CMK (cell line): ENCODE measurements at regions not wholly inside any gene's neighbourhood (a gene's known extent, or its start where the extent isn't known, plus 50 kb on each side); places are given as distances from the start of the nearest gene placed in this dataset.
"Not testable (repeated sequence)": the region's sequence is repeated elsewhere in the genome, so short reads cannot be mapped to it uniquely, and the experiment has no call there.

Source experiments
- DNase-seq: peaks from one replicate; pipeline ENCODE4 v3.0.0-alpha.2; 2010; ENCODE audit warnings: low read depth

DNA sequence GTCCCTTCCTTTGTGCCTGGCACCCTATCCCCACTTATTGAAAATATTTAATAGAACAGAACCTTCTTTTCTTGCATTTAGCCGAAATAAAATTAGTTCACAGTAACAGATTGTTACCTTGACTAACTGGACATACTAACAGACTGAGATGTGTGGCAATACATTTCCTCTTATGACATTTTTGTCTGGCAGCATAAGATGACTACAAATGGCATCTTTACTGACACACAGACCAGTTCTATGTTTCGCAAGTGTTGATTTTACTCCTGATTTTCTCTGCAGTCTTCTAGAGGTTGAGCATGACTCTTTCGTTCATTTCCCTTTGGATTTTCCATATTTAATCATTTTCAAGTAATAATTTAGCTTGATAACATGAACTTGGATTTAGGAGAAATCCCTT lies 474.6 kb downstream of the CBLN4 start:
- no peak for DNase-seq

DNA sequence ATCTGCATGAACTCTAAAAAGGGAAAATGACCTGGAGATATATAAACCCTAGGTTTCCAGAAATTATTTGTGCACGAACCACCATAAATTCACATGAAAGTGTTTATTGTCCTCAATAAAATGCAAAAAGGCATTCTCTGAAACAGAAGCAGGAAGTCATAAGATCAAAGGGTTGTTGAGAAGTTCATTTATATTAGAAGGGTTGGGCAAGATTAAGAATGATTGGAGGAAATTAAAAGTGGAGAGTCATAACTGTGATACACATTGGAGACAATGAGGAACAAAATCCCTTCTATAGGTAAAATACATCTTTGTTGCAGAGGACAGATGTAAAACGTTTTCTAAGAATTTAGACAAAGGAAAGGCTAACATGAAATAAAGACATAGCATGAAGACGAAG lies 476.8 kb downstream of the CBLN4 start:
- DNase-seq: no peak

DNA sequence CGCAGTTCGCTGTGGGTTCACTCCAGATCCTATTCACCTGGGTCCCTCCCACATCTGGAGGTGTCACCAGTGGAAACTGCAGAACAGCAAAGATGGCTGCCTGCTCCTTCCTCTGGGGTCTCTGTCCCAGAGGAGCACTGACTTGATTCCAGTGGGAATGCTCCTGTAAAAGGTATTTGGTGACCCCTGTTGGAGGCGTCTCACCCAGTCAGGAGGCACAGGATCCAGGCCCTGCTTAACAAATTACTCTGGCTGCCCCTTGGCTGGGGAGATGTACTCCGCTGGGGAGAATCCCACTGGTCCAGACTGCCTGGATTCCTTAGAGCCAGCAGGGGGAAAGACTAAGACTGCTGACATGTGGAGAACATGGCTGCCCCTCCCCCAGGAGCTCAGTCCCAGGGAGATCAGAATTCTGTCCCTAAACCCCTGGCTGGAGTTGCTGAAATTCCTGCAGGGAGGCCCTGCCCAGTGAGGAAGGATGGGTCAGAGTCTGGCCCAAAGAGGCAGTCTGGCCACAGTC lies 483.0 kb downstream of the CBLN4 start:
- no peak for DNase-seq

DNA sequence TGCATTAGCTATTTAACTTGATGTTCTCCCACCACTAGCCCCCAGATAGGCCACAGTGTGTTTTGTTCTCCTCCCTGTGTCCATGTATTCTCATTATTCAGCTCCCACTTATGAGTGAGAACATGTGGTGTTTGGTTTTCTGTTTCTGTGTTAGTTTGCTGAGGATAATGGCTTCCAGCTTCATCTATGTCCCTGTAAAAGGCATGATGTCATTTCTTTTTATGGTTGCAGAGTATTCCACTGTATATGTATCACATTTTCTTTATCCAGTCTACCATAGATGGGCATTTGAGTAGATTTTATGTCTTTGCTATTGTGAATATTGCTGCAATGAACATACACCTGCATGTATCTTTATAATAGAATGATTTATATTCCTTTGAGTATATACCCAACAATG lies 487.7 kb downstream of the CBLN4 start:
- DNase-seq: not testable (repeated sequence)

DNA sequence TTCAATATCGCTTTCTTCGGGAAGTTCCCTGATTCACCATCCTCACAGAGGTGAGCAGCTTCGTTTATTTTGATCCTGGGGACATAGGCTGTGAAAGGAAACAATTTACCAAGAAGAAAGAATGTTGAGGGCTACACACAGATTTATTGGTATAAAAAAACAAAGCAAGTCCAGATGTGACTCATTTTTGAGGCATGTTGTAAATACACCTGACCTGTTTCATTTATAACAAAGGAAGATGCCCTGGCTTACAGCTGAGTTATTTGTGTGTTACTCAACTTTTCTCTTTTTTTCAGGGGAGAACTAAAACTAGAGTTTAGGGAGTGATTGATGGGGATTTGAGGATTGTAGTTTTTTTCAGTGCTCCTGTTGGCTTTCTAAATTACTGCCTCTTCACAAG lies 489.5 kb downstream of the CBLN4 start:
- no peak for DNase-seq

DNA sequence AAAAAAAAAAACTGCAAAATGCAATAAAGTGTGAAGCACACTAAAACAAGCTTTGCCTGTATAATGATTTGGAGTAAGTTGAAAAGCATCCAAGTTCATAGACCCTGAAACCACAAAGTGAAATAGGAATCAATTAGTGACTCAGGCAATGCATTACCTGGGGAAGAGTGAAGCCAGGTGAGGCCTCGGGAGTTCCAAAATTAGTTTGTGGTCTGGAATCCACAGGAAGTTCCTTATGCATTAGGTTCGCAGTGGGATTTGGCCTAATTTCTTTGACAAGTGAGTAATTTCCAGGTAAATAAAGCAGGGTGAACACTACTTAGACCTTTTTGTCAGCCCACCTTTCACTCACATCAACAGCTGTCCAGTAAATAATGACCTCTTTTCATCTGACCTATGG lies 490.8 kb downstream of the CBLN4 start:
- no peak for DNase-seq

DNA sequence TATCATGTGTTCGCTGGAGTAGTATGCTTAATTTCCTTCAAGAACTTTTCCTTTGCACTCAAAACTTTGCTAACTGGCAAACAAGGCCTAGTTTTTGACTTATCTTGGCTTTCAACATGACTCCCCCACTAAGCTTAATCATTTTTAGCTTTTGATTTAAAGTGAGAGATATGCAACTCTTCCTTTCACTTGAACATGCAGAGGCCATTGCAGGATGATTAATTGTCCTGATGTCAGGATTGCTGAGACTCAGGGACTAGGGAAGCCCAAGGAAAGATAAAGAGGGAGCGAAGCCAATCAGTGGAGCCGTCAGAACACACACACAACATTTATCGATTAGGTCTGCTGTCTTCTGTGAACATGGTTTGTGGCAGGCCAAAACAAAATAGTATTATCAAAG lies 491.4 kb downstream of the CBLN4 start:
- DNase-seq: no peak

DNA sequence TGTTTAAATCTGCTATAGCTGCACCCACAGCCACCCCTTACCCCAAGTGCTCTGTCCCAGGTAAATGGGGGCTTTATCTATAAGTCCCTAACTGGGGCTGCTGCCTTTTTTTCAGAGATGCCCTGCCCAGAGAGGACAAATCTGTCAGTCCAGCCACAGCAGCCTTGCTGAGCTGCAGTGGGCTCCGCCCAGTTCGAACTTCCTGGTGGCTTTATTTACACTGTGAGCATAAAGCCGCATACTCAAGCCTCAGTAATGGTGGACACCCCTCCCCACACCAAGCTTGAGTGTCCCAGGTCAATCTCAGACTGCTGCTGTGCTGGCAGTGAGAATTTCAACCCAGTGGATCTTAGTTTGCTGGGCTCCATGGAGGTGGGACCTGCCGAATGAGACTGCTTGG lies 505.2 kb downstream of the CBLN4 start:
- no peak for DNase-seq

DNA sequence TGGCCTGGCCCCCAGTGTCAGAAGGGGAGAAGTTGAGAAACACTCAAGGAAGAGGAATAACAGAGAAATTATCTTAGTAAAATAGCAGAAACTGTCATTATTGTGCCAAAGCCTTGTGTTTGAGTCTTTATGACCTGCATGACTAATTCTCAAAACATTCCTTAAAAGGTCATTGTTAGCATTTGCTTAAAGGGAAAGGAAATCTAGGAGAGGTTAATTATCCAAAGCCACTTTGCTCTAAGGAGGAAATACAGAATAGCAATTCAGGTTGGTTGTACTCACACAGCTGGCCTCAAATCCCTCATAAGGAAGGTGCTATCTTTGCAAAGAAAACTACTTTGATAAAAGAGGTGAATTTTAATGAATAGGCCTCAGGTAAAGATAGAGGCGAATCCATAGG lies 516.7 kb downstream of the CBLN4 start:
- DNase-seq: no peak

DNA sequence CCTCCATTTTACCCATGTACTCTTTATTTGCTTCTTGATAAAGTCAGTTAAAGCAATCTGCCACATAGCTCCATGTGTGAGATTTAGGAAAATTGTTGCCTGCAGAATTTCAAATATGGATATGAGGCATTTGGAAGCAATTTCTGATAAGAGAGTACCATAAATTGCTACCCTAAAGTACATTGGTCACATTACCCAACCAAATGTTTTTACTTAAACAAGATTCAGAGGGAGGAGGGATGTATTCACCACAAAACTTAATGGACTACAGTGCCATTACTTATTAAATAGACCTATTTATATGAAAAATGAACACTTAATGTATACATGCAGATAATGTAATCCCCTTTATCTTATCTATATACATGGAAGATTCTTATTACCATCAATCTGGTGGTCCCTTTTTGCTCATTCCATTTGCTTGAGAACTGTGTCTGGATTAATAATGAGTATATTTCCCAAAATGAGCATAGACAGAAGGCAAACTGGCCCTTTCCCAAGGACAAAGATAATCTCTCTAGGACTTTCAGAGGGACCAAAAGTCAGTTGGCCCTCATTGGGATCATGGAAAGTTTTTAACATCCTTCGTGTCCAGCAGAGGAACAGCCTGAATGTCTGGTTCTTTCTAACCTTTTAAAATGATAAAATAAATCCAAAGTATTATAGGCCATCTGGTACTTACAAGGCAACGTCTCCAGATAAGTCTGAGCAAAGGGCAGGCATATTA lies 526.4 kb downstream of the CBLN4 start:
- DNase-seq: no peak

DNA sequence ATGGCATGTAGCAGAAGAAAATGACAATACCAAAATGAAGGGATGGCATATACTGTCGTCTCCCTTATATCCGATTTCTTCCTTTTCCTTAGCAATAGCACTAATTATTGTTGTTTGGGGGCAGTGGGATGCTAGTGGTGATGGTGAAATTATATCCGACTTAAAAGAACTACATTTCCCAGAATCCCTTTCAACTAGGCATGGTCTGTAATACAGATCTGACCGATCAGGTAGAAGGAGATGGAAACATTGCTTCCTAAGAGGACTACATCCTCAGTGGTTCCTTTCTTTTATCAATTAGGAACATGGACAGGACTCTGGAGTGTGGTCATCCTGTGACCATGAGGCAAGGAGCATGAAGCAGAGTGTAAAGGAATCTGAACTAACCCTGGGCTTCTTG lies 532.6 kb downstream of the CBLN4 start:
- no peak for DNase-seq

DNA sequence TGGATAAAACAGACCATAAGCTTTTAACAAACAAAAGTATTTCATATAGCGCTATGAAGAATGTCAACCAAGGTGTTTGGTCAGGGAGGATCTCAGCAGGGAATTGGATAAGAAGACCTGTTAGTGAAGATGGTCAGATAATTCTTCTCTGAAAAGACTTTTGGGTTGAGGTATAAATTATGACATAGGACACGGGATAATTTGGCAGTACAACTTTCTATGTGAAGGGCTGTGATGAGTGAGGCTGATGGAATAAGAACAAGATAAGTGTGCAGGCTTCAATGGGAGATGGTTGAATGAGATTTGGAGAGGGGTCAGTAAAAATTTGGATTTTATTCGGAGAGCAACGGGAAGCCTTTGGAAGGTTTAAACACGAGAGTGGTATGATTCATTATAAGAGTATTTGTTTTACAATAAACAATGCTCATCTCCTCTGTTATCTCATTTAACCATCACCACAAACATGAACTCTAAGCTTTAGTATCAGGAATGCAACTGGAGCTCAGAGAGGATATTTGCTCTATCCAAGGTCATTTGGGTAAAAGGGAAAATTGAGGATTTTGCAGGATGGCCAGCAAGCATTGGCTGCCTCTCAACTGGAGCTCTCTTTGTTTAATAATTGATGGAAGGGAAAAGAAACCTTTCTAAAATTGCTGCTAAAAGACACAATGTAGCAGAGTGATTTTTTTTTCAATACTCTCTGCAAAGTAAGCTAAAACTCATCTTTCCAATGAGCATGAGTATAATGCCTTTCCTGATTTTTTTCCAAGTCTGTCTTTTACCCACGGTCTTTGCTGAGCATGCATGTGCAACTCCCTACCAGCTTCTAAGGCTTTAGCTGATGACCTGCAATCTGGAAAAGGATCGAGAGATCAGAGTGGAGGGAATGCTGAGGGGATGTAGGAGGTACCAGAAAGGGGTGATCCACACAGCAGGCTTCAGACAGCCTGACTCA lies 534.0 kb downstream of the CBLN4 start:
- DNase-seq: no peak

DNA sequence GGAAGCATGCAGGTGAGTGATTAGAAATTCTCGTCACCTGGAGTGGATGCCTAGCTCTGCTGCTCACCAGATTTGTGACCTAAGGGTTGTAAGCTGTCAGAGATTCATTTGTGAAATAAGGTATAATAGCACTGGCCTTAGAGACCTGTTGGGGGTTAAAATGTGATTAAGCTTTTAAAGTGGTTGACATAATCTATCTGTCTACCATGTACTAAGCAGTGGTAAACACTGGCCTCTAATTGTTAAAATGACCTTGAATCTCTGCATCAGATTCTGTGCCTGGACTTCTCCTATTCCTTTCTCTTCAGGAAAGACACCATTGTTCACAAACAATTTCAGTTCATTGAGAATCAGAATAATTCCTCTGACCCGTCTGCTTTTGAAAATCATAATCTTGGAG lies 536.2 kb downstream of the CBLN4 start:
- no peak for DNase-seq

DNA sequence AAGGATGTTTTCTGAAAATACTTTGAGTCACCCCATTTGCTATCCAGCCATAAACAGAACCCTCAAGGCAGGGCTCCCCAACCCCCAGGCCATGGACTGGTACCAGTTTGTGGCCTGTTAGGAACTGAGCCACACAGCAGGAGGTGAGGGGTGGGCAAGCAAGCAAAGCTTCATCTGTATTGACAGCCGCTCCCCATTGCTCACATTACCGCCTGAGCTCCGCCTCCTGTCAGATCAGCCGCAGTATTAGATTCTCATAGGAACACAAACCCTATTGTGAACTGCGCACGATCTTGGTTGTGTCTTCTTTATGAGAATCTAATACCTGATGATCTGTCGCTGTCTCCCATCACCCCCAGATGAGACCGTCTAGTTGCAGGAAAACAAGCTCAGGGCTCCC lies 543.8 kb downstream of the CBLN4 start:
- DNase-seq: no peak

DNA sequence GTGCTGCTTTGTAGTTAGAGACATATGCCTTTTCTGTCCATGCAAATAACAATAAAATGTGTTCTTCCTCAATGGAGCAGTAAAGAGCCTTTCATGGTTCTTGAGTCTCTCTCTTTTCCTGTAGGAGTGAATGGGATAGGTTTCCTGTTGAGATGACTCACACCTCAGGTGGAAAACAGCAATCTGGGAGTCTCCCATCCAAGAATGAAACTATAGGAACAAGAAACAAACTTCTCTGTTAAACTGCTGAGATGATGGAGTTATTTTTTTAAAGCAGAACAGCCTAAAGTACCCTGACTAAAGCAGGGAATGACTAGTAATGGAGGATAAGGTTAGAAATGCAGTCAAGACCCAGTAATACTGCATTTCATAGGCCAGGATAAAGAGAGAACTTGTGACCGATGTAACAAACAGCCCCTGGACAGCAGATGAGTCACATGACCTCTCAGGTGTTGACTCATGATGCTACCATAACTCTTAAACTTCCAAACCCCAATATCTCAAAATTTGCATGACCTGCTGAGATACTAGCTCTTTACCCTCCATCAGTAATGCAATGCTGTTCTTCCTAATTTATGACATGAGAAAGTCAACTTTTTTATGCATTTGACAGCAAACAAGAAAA lies 548.9 kb downstream of the CBLN4 start:
- no peak for DNase-seq

DNA sequence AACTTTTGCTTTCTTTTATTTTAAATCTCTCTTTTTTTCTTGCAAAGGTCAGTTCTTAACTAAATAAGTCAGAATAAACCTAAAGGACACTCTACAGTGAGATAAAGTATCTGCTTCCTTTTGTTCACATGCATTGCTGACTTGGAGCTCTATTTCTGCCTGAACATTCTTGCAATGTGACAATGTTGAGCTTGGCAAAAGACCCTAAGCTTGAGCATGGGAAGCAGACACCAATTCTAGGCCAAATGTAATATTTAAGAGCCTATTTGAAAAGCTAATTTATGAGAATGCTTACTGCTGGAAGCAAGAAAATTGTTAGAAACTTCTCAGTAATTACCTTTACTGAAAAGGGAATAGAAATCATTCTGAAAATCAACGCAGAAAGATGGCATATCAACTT lies 556.2 kb downstream of the CBLN4 start:
- no peak for DNase-seq

DNA sequence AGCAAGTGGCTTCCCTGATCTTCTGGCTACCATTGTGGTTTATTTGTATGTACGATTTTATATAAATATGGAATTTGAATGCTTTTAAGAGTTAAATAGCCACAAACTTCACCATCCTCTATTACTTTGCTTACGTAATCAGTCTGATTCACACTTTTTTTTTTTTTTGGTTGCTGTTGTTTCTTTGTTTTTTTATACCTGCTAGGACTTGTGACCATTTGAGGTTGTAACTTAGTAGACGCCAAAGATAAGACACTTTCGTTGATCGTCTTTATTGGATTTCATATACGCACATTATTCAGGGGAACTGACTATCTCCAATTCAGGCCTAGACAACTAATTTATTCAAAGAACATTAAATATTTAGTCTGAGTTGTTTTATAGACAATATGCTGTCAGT lies 559.0 kb downstream of the CBLN4 start:
- DNase-seq: no peak

DNA sequence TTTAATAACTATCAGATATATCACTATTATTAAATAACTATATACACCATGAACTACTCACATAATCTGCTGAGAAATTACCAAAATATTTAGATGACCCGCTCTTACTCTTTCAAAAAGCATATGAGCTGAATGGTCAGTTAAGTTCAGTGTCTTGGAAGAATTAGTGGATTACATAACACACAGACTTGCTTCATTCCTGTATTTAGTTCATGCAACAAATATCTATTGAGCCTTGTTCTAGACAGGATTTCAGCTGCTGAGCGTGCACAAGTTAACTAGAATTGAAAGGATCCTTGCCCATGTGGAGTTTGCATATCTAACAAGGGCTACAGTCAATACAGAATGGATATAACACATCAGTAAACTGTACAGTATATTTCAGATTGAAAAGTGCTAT lies 566.2 kb downstream of the CBLN4 start:
- DNase-seq: no peak

DNA sequence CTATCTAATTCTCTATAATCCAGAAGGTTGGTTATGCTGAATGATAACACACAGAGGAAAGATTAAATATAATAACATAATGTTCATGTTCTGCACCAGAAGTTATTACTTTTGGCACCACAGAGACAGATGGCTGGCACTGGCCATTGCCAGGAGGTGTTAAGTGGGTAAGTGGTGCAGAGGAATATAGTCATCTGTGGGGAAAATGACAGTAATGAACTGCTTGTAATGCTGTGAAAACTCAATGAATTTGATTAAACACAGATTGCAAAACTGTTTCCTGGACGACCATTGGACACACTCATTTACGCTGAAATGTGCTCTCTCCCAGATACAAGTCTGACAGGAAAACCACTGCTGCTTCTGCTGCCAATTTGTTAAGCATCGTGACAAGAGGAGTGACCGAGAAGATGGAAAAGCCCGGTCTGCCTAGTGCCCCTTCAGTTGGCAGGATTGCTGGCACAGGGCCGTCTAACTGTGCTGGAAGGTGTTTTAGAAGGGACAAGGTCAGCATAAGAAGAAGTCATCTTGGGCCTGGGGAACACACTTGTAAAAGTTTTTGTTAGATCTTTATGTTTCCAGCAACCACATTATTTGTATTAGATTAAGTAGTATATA lies 567.4 kb downstream of the CBLN4 start:
- no peak for DNase-seq

DNA sequence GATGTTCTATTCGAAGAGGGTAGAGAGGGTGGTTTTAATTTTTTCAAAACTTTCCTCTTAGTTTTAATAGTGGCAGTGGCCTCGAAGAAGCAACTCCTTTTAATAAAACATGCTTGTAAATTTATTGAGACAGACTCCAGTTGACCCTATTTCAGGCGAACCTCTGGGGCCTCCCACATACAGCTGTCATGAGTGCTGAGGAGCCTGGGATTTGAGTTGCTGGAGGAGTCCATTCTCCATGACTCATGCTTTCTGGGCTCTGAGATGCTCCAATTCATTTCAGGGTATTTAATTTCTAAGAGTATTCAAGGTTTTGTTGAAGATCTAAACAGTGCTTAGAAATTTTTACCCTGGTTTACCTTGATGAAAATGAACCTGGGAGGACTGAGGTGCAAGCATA lies 580.4 kb downstream of the CBLN4 start:
- DNase-seq: no peak

DNA sequence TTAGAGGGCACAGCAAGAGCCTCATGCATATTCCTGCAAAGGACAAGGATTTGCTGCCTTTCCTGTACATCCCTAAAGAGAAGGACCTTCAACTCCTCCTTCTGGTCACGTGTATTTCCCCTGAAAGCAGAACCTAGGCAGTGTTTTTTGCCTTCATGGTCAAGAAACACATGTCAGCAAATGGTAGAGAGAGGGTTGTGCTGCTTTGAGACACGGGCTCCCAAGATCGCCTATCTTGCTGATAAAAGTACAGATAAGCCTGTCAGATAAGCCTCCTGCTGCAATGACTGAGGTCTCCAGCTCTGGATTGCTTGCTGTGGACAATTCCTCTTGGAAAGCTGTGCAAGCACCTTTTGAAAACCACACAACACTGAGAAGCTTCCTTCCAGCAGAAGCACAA lies 580.8 kb downstream of the CBLN4 start:
- DNase-seq: no peak

DNA sequence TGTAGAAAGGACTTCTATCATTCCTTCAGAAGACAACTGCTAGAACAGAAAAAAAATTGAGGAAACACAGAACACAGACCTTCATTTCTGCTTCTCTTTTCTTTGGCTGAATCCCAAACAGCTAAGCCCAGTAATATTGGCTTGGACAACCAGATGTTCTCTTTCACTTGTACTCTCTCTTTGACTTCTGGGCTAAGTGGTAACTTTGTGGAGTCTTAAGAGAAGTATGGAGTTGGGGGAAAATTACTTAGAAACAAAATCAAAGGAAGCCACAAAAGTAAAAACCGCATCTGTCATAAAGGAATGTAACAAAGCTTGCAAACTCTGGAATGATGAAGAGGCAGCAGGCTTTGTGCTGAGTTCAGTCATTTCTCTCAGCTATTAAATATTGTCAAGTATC lies 587.5 kb downstream of the CBLN4 start:
- no peak for DNase-seq
